H1 (cell line): ENCODE measurements at regions not wholly inside any gene's neighbourhood (a gene's known extent, or its start where the extent isn't known, plus 50 kb on each side); places are given as distances from the start of the nearest gene placed in this dataset.
A peak's percentile ranks its signal among the peaks of the same experiment; 100 is the strongest.

Experiments used
- CTCF ChIA-PET: fragments of 300-600 bp; sonication (Branson Sonifier 250); formaldehyde crosslinking; loops from one replicate; lab custom pipeline; 2021; ENCODE audit not compliant: partially characterized antibody; lab: Charles Lee
- POLR2A ChIA-PET: fragments of 300-600 bp; sonication (Branson Sonifier 250); formaldehyde crosslinking; loops from one replicate; lab custom pipeline; 2021; ENCODE audit warnings: inconsistent platforms; ENCODE audit not compliant: partially characterized antibody; lab: Charles Lee
- DNase-seq, 2 experiments: peaks; one replicate each; pipeline versions ENCODE4 v3.0.0 to v3.0.0-alpha.2; 2010 to 2022; ENCODE audit warnings: low spot score in 2 of 2, low read depth in 1 of 2, mixed read lengths in 1 of 2
- FAIRE-seq: peaks from 2 replicates; lab custom pipeline; 2011; peaks lifted over from hg19 to GRCh38; lab: Jason Lieb, UNC
- H2AFZ ChIP-seq: 2 replicates; pipeline ENCODE4 v1.8.1; 2012; ENCODE audit warnings: low read length, inconsistent platforms
- H2AK5ac ChIP-seq: 2 replicates; pipeline ENCODE4 v1.6.1; 2013; ENCODE audit warnings: low read depth, low read length
- H2BK120ac ChIP-seq: replicated peaks from 2 replicates; pipeline ENCODE3; 2013; ENCODE audit warnings: low read depth, low read length, inconsistent platforms
- H2BK12ac ChIP-seq: 2 replicates; pipeline ENCODE4 v1.6.1; 2013; ENCODE audit warnings: low read depth, low read length
- H2BK15ac ChIP-seq: 2 replicates; pipeline ENCODE4 v1.6.1; 2013; ENCODE audit warnings: low read length
- H2BK20ac ChIP-seq: 2 replicates; pipeline ENCODE4 v1.6.1; 2013; ENCODE audit warnings: low read length
- H2BK5ac ChIP-seq: 2 replicates; pipeline ENCODE4 v1.6.1; 2013; ENCODE audit warnings: low read depth, low read length
- H3K14ac ChIP-seq: 2 replicates; pipeline ENCODE4 v1.6.1; 2013; ENCODE audit warnings: inconsistent platforms; ENCODE audit not compliant: insufficient read length
- H3K18ac ChIP-seq: 2 replicates; pipeline ENCODE4 v1.6.1; 2013; ENCODE audit warnings: low read length; ENCODE audit errors: extremely low read depth
- H3K23ac ChIP-seq: 2 replicates; pipeline ENCODE4 v1.6.1; 2013; ENCODE audit warnings: inconsistent platforms; ENCODE audit not compliant: insufficient read length
- H3K23me2 ChIP-seq: 2 replicates; pipeline ENCODE4 v1.6.1; 2013; ENCODE audit warnings: low read depth, low read length
- H3K27ac ChIP-seq: 2 replicates; pipeline ENCODE4 v1.6.1; 2011; ENCODE audit warnings: low read depth, low read length, inconsistent platforms
- H3K27me3 ChIP-seq, 4 experiments: replicated peaks in 1 of 4; 1 replicate in 1 of 4; 2 replicates in 3 of 4; pipeline versions ENCODE4 v1.6.1 to v1.8.1; 2011 to 2013; ENCODE audit warnings: low read length in 3 of 4, mild to moderate bottlenecking in 3 of 4, inconsistent platforms in 2 of 4, mixed read lengths in 2 of 4, moderate library complexity in 1 of 4; ENCODE audit not compliant: control insufficient read depth in 3 of 4, insufficient read depth in 3 of 4; ENCODE audit errors: extremely low read depth in 1 of 4
- H3K36me3 ChIP-seq, 4 experiments: 2 replicates each; pipeline versions ENCODE4 v1.6.1 to v1.8.1; 2011 to 2013; ENCODE audit warnings: mild to moderate bottlenecking in 4 of 4, low read length in 3 of 4, moderate library complexity in 2 of 4, control low read depth in 1 of 4, inconsistent platforms in 1 of 4; ENCODE audit not compliant: insufficient read depth in 4 of 4, control insufficient read depth in 2 of 4
- H3K4ac ChIP-seq: replicated peaks from 2 replicates; pipeline ENCODE3; 2013; ENCODE audit warnings: low read length, low read depth, mixed read lengths, inconsistent platforms; ENCODE audit not compliant: insufficient read length
- H3K4me1 ChIP-seq, 4 experiments: replicated peaks in 1 of 4; 1 replicate in 1 of 4; 2 replicates in 3 of 4; pipeline versions ENCODE4 v1.6.1 to v1.8.1; 2011 to 2013; ENCODE audit warnings: low read length in 3 of 4, inconsistent platforms in 2 of 4, mixed read lengths in 1 of 4; ENCODE audit not compliant: insufficient read depth in 4 of 4, control insufficient read depth in 3 of 4
- H3K4me2 ChIP-seq, 2 experiments: 2 replicates each; pipeline versions ENCODE4 v1.6.1 to v1.8.1; 2011 to 2013; ENCODE audit warnings: low read depth in 2 of 2, low read length in 2 of 2, control low read depth in 1 of 2, inconsistent platforms in 1 of 2, mild to moderate bottlenecking in 1 of 2; ENCODE audit not compliant: insufficient read depth in 1 of 2
- H3K4me3 ChIP-seq, 4 experiments: fragments of 200-600, 300-600 bp in 1 of 4; sonication (generic), shearing (Covaris generic), sonication (Bioruptor Twin) in 1 of 4; 2 replicates each; pipeline versions ENCODE4 v1.5.1 to v1.8.1; 2011 to 2016; ENCODE audit warnings: low read length in 4 of 4, low read depth in 3 of 4, control low read depth in 2 of 4, inconsistent platforms in 2 of 4, mild to moderate bottlenecking in 2 of 4, mixed read lengths in 1 of 4, moderate library complexity in 1 of 4; ENCODE audit not compliant: insufficient read depth in 2 of 4; ENCODE audit errors: extremely low read depth in 1 of 4
- H3K56ac ChIP-seq: replicated peaks from 2 replicates; pipeline ENCODE3; 2013; ENCODE audit warnings: low read depth, mild to moderate bottlenecking, mixed read lengths, low read length, inconsistent platforms; ENCODE audit not compliant: insufficient read length
- H3K79me1 ChIP-seq: 2 replicates; pipeline ENCODE4 v1.6.1; 2013; ENCODE audit warnings: low read depth, low read length, control low read depth
- H3K79me2 ChIP-seq, 2 experiments: 2 replicates each; pipeline versions ENCODE4 v1.6.1 to v1.8.1; 2012 to 2013; ENCODE audit warnings: low read length in 2 of 2, mild to moderate bottlenecking in 2 of 2, inconsistent platforms in 1 of 2; ENCODE audit not compliant: insufficient read depth in 2 of 2, control insufficient read depth in 1 of 2
- H3K9ac ChIP-seq, 4 experiments: replicated peaks in 1 of 4; 1 replicate in 1 of 4; 2 replicates in 3 of 4; pipeline versions ENCODE4 v1.6.1 to v1.8.1; 2011 to 2013; ENCODE audit warnings: low read depth in 3 of 4, low read length in 3 of 4, control low read depth in 2 of 4, mild to moderate bottlenecking in 2 of 4, moderate library complexity in 2 of 4, inconsistent platforms in 1 of 4; ENCODE audit errors: extremely low read depth in 1 of 4
- H3K9me3 ChIP-seq, 2 experiments: 2 replicates each; pipeline versions ENCODE4 v1.6.1 to v1.8.1; 2012 to 2013; ENCODE audit warnings: mild to moderate bottlenecking in 2 of 2, moderate library complexity in 2 of 2, control low read depth in 1 of 2, inconsistent platforms in 1 of 2, low read depth in 1 of 2, low read length in 1 of 2, mixed read lengths in 1 of 2; ENCODE audit not compliant: insufficient read depth in 2 of 2
- H4K20me1 ChIP-seq, 2 experiments: replicated peaks in 1 of 2; 2 replicates each; pipeline versions ENCODE3 to v1.8.1; 2011 to 2013; ENCODE audit warnings: inconsistent platforms in 2 of 2, low read length in 2 of 2, mild to moderate bottlenecking in 1 of 2; ENCODE audit not compliant: insufficient read depth in 2 of 2, control insufficient read depth in 1 of 2
- H4K5ac ChIP-seq: 2 replicates; pipeline ENCODE4 v1.6.1; 2013; ENCODE audit warnings: low read length, low read depth, mixed read lengths, inconsistent platforms; ENCODE audit not compliant: insufficient read length
- H4K8ac ChIP-seq: 2 replicates; pipeline ENCODE4 v1.8.0; 2013; ENCODE audit warnings: mild to moderate bottlenecking, moderate library complexity, low read length, inconsistent platforms; ENCODE audit not compliant: insufficient read depth; ENCODE audit errors: extremely low read depth
- H4K91ac ChIP-seq: replicated peaks from 2 replicates; pipeline ENCODE3; 2013; ENCODE audit warnings: low read length, mixed read lengths, inconsistent platforms; ENCODE audit not compliant: insufficient read length
- ASH2L ChIP-seq: fragments of 200-600, 300-600 bp; sonication (generic); IDR thresholded peaks from one replicate; pipeline ENCODE4 v1.7.1; 2017; ENCODE audit warnings: low read length
- BACH1 ChIP-seq: IDR thresholded peaks from 2 replicates; pipeline ENCODE4 v1.6.1; 2012; ENCODE audit warnings: low read length, improper control_type of control experiment
- BRCA1 ChIP-seq: IDR thresholded peaks from 2 replicates; pipeline ENCODE4 v1.6.1; 2012; ENCODE audit warnings: low read depth, low read length, improper control_type of control experiment
- CEBPB ChIP-seq: IDR thresholded peaks from 2 replicates; pipeline ENCODE4 v1.6.1; 2012; ENCODE audit warnings: low read depth, low read length
- CHD1 ChIP-seq: IDR thresholded peaks from 2 replicates; pipeline ENCODE4 v1.6.1; 2012; ENCODE audit warnings: low read depth, low read length, improper control_type of control experiment
- CTBP2 ChIP-seq: IDR thresholded peaks from 2 replicates; pipeline ENCODE4 v1.7.0; 2011; ENCODE audit warnings: borderline replicate concordance, mild to moderate bottlenecking, moderate library complexity, mixed read lengths, low read length; ENCODE audit not compliant: insufficient read depth, insufficient read length
- EZH2 ChIP-seq: fragments of 200-600 bp; sonication (generic); IDR thresholded peaks from 2 replicates; pipeline ENCODE4 v1.7.1; 2012; ENCODE audit warnings: low read depth, mild to moderate bottlenecking, moderate library complexity, low read length, inconsistent platforms; ENCODE audit not compliant: severe bottlenecking
- JUND ChIP-seq: IDR thresholded peaks from 2 replicates; pipeline ENCODE4 v1.6.1; 2011; ENCODE audit warnings: mild to moderate bottlenecking, improper control_type of control experiment, low read length
- KDM4A ChIP-seq: IDR thresholded peaks from one replicate; pipeline ENCODE4 v1.7.1; 2012; ENCODE audit warnings: low read depth, mild to moderate bottlenecking, moderate library complexity, low read length, inconsistent platforms; ENCODE audit not compliant: severe bottlenecking
- NRF1 ChIP-seq: IDR thresholded peaks from 2 replicates; pipeline ENCODE4 v1.6.1; 2011; ENCODE audit warnings: mild to moderate bottlenecking, low read depth, low read length, improper control_type of control experiment
- POLR2A ChIP-seq, 2 experiments: IDR thresholded peaks; 1 replicate in 1 of 2; 2 replicates in 1 of 2; pipeline ENCODE4 v1.6.1; 2011; ENCODE audit warnings: low read depth in 2 of 2, low read length in 2 of 2, mild to moderate bottlenecking in 2 of 2; ENCODE audit errors: control extremely low read depth in 1 of 2
- POU5F1 ChIP-seq: IDR thresholded peaks from 2 replicates; pipeline ENCODE4 v1.6.1; 2011; ENCODE audit warnings: low read depth, mild to moderate bottlenecking, low read length, moderate library complexity
- SAP30 ChIP-seq: fragments of 300-600 bp; sonication (generic); IDR thresholded peaks from 2 replicates; pipeline ENCODE4 v1.7.1; 2012; ENCODE audit warnings: low read length, moderate library complexity, mild to moderate bottlenecking, inconsistent platforms; ENCODE audit not compliant: insufficient read depth, insufficient replicate concordance
- SIX5 ChIP-seq: IDR thresholded peaks from 2 replicates; pipeline ENCODE4 v1.6.1; 2011; ENCODE audit warnings: mild to moderate bottlenecking, low read depth, low read length
- SP4 ChIP-seq: IDR thresholded peaks from 2 replicates; pipeline ENCODE4 v1.6.1; 2012; ENCODE audit warnings: low read length, inconsistent platforms
- TCF12 ChIP-seq: IDR thresholded peaks from 2 replicates; pipeline ENCODE4 v1.6.1; 2011; ENCODE audit warnings: low read depth, mild to moderate bottlenecking, low read length
- WGBS, 2 experiments: shearing (Covaris generic) in 1 of 2; methylation state at CpG; one replicate each; pipeline versions ENCODE4 v1.1.6 to v1.1.7; 2013 to 2015; ENCODE audit warnings: low lambda C conversion rate in 2 of 2, mixed read lengths in 2 of 2, inconsistent platforms in 1 of 2, low coverage in 1 of 2, missing lambda C conversion rate in 1 of 2; ENCODE audit not compliant: insufficient replicate concordance in 2 of 2, insufficient coverage in 1 of 2, insufficient read length in 1 of 2; ENCODE audit errors: extremely low coverage in 1 of 2, missing lambda C conversion rate in 1 of 2; 5-methylcytosine and 5-hydroxymethylcytosine counted together

- Histone ChIP-seq H4K8ac (no peak overlapping the region), H3K23ac (no peak overlapping the region), H3K36me3 (no peaks in the 10 kb centered on the region), H3K18ac (no peak overlapping the region), H3K79me1 (no peaks in the 10 kb centered on the region), H2BK120ac (peak overlapping the region; percentile 29), H3K56ac (no peak overlapping the region), H2BK12ac (peak overlapping the region; percentile 11; the same call in 1 of the 2 replicates), H3K4me1 (peaks cover 0 to 20% (median 6%) of the 10 kb centered on the region in 4 experiments; a peak in 6 of 7 replicates), H3K14ac (no peak overlapping the region), H3K4ac (no peak overlapping the region), H3K27me3 (no peaks in the 10 kb centered on the region), H3K4me2 (no peak overlapping the region), H3K4me3 (no peak overlapping the region), H3K27ac (no peak overlapping the region), H3K9ac (no peak overlapping the region), H4K91ac (peak overlapping the region; percentile 29), H3K79me2 (no peaks in the 10 kb centered on the region), H3K23me2 (no peaks in the 10 kb centered on the region), H2AFZ (no peak overlapping the region), H2BK5ac (no peak overlapping the region), H3K9me3 (peaks cover 7 to 10% of the 10 kb centered on the region in 2 experiments), H2AK5ac (peak overlapping the region; percentile 55; the same call in 1 of the 2 replicates), H4K20me1 (no peaks in the 10 kb centered on the region), H4K5ac (no peak overlapping the region), H2BK15ac (no peak overlapping the region), H2BK20ac (peak overlapping the region; percentile 82; the same call in 1 of the 2 replicates)
- ChIA-PET POLR2A (interaction anchor here (1.1 kb wide), 1 partner anchor 20 kb away, joined by 3 read pairs; no protein-coding TSS in a partner anchor), CTCF (interaction anchor here (0.7 to 3.0 kb wide), 3 partner anchors 11 to 18 kb away, joined by 3 to 9 read pairs (median 4); no protein-coding TSS in a partner anchor)
- WGBS, 2 experiments: 99% methylated on average over 4 of the region's 4 CpGs; no CpG with 5 or more reads in 1 of the 2 experiments
- FAIRE-seq (no peak), DNase-seq (no peak)
- TF ChIP-seq CEBPB (no peak), EZH2 (no peak), BRCA1 (no peak), SP4 (no peak), SAP30 (no peak), POU5F1 (no peak), CHD1 (no peak), POLR2A (IDR thresholded peaks at IDR 0.05; ENCODE audit: control extremely low read depth in 1 of 2, low read depth in 2 of 2, low read length in 2 of 2) (no peak), NRF1 (no peak), ASH2L (no peak), JUND (no peak), BACH1 (no peak), SIX5 (no peak), TCF12 (no peak), KDM4A (no peak), CTBP2 (no peak)
Observed at GRCh38 chr1:94686882-94687281, 133.3 kb upstream of the SLC44A3 start.
